ENCODE measurements at regions not wholly inside any gene's neighbourhood (a gene's known extent, or its start where the extent isn't known, plus 50 kb on each side); places are given as distances from the start of the nearest gene placed in this dataset.

DNA sequence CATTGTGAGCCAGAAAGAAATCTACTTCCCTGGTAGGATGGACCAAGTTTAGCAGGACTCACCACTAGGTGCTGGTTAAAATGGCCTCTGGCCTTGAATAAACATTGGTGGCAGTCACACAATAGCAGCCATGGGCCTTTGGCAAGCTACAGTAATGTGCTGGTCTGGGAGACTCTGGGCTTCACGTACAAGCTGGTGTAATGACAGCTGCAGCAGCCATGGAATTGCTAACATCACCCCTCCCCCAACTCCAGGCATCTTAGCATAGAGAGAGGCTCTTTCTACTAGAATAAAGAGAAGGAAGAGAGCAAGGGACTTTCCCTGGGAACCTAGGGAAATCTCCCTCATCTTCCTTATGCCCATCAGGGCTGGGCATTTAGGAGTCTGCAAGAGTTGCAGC is 205.1 kb upstream of the SEMA3A start:
- 19 to 42% (median 21%) methylated on average over 1 of the region's 1 CpG for WGBS, 3 donors
- no peak for ATAC-seq

DNA sequence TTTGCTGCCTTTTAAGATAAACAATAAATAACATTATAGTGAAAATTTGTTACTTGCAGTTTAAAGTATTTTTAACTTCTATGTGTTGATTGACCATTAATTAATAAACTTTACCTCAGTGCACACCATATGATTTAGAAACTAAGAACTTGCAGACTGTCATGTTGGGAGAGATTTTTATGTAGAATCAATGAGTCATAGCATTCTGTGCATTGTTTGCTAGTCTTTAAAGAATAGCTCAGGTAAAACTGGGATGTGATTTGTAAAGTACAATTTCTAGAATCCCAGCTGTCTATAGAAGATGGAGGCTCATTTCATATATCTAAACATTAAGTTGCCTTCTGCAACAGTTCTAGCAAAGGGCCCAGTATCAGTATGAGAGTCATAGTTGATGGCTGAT is 199.6 kb upstream of the SEMA3A start:
- H3K4me1 ChIP-seq: no peaks in the 10 kb centered on the region
- H3K27me3 ChIP-seq (ENCODE audit: insufficient read depth in 3 of 3, low read length in 2 of 3): no peaks in the 10 kb centered on the region
- DNase-seq (no peak), ATAC-seq (no peak)
- TF ChIP-seq, protein P1, sequence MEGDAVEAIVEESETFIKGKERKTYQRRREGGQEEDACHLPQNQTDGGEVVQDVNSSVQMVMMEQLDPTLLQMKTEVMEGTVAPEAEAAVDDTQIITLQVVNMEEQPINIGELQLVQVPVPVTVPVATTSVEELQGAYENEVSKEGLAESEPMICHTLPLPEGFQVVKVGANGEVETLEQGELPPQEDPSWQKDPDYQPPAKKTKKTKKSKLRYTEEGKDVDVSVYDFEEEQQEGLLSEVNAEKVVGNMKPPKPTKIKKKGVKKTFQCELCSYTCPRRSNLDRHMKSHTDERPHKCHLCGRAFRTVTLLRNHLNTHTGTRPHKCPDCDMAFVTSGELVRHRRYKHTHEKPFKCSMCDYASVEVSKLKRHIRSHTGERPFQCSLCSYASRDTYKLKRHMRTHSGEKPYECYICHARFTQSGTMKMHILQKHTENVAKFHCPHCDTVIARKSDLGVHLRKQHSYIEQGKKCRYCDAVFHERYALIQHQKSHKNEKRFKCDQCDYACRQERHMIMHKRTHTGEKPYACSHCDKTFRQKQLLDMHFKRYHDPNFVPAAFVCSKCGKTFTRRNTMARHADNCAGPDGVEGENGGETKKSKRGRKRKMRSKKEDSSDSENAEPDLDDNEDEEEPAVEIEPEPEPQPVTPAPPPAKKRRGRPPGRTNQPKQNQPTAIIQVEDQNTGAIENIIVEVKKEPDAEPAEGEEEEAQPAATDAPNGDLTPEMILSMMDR (IDR thresholded peaks at IDR 0.05): no peak
- no peaks in the 10 kb centered on the region for H3K36me3 ChIP-seq (ENCODE audit: insufficient read depth in 1 of 2, low read depth in 1 of 2)
- intact Hi-C loops (cut with DNase I): no loop called here
- H3K9me3 ChIP-seq: no peaks in the 10 kb centered on the region
- no peak overlapping the region for H3K27ac ChIP-seq
- no peak overlapping the region for H3K4me3 ChIP-seq

More for the DNA sequence above, 205.1 kb upstream of the SEMA3A start:
- H3K4me1 ChIP-seq: no peaks in the 10 kb centered on the region
- no peak for DNase-seq
- no peaks in the 10 kb centered on the region for H3K27me3 ChIP-seq (ENCODE audit: insufficient read depth in 3 of 3, low read length in 2 of 3)
- H3K4me3 ChIP-seq: no peak overlapping the region
- intact Hi-C loops (cut with DNase I): no loop called here
- no peaks in the 10 kb centered on the region for H3K36me3 ChIP-seq (ENCODE audit: insufficient read depth in 1 of 2, low read depth in 1 of 2)
- TF ChIP-seq, protein P1 (IDR thresholded peaks at IDR 0.05): no peak
- peaks cover 9% of the 10 kb centered on the region for H3K9me3 ChIP-seq
- no peak overlapping the region for H3K27ac ChIP-seq

DNA sequence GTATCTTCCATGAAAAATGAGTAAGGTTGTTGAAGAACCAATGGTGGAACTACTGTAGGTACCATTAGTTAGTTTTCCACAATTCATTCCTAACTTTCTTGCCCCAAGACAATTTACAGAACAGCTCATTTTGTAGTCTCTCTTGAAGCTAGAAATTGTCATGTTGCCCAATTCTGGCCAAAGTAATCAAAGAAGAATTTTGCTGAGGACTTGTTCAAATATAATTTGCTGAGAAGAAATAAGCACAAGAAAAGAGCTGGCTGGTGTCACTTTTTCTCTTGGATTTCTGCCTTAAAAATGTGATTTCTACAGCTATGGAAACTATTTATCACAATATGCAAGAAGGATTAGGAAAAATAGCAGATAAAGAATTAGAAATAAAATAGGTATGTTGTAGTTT is 199.2 kb upstream of the SEMA3A start:
- Histone ChIP-seq H3K27ac (no peak overlapping the region), H3K9me3 (no peaks in the 10 kb centered on the region), H3K27me3 (ENCODE audit: insufficient read depth in 3 of 3, low read length in 2 of 3) (no peaks in the 10 kb centered on the region), H3K4me1 (no peaks in the 10 kb centered on the region), H3K36me3 (ENCODE audit: insufficient read depth in 1 of 2, low read depth in 1 of 2) (no peaks in the 10 kb centered on the region), H3K4me3 (no peak overlapping the region)
- TF ChIP-seq, protein P1 (IDR thresholded peaks at IDR 0.05): no peak
- intact Hi-C loops (cut with DNase I): no loop called here
- ATAC-seq (no peak), DNase-seq (no peak)

DNA sequence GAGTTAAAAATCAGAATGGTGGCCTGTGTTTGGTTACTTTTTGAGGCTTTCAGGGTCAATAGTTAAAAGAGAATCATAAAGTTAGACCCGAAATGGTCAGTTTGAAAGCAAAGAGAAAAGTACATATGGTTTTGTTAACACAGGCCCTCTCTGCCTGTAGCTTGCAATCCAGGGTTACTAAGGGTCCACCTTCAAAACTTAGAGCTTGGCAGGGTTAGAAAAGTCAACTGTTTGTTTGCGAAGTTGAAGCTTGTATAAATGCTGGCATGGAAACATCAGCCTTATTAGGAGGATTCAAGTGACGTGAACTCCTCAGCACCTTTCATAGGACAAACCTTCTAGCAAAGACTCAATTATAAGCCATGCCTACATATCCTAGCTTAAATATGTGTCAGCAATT is 196.3 kb upstream of the SEMA3A start:
- H3K4me3 ChIP-seq: no peak overlapping the region
- DNase-seq (no peak), ATAC-seq (no peak)
- TF ChIP-seq, protein P1 (IDR thresholded peaks at IDR 0.05): no peak
- no peaks in the 10 kb centered on the region for H3K27me3 ChIP-seq (ENCODE audit: insufficient read depth in 3 of 3, low read length in 2 of 3)
- no peak overlapping the region for H3K27ac ChIP-seq
- no peaks in the 10 kb centered on the region for H3K9me3 ChIP-seq
- 71 to 78% (median 73%) methylated on average over 3 of the region's 3 CpGs for WGBS, 3 donors
- no peaks in the 10 kb centered on the region for H3K4me1 ChIP-seq
- intact Hi-C loops (cut with DNase I): no loop called here
- no peaks in the 10 kb centered on the region for H3K36me3 ChIP-seq (ENCODE audit: insufficient read depth in 1 of 2, low read depth in 1 of 2)

GRCh38 chr7:84389242-84389641 is 194.7 kb upstream of the SEMA3A start:
- WGBS, 3 donors: 77 to 85% (median 80%) methylated on average over 4 of the region's 4 CpGs
- Histone ChIP-seq H3K4me3 (no peak overlapping the region), H3K27ac (no peak overlapping the region), H3K9me3 (no peaks in the 10 kb centered on the region), H3K27me3 (ENCODE audit: insufficient read depth in 3 of 3, low read length in 2 of 3) (no peaks in the 10 kb centered on the region), H3K36me3 (ENCODE audit: insufficient read depth in 1 of 2, low read depth in 1 of 2) (no peaks in the 10 kb centered on the region), H3K4me1 (no peaks in the 10 kb centered on the region)
- ATAC-seq (no peak), DNase-seq (no peak)
- intact Hi-C loops (cut with DNase I): no loop called here
- TF ChIP-seq, protein P1 (IDR thresholded peaks at IDR 0.05): no peak
